DOHH2 (cell line): ENCODE measurements at regions not wholly inside any gene's neighbourhood (a gene's known extent, or its start where the extent isn't known, plus 50 kb on each side); places are given as distances from the start of the nearest gene placed in this dataset.

ENCODE experiments used
- H3F3A ChIP-seq: fragments of 200-600 bp; sonication (generic), shearing (Covaris generic); 2 replicates; pipeline ENCODE4 v1.6.0; 2016; ENCODE audit warnings: antibody characterized with exemption, mild to moderate bottlenecking; ENCODE audit not compliant: control insufficient read depth, insufficient read depth
- H3K27ac ChIP-seq: fragments of 200-600 bp; sonication (generic); 2 replicates; pipeline ENCODE4 v1.5.1; 2014; ENCODE audit warnings: low read depth, mild to moderate bottlenecking, low read length, moderate library complexity
- H3K27me3 ChIP-seq: fragments of 200-600 bp; sonication (generic); 2 replicates; pipeline ENCODE4 v1.6.1; 2014; ENCODE audit warnings: mild to moderate bottlenecking, low read length, mixed read lengths; ENCODE audit not compliant: control insufficient read depth
- H3K36me3 ChIP-seq: fragments of 200-600 bp; sonication (generic); 2 replicates; pipeline ENCODE4 v1.6.1; 2014; ENCODE audit warnings: mild to moderate bottlenecking, low read length, moderate library complexity, mixed read lengths; ENCODE audit not compliant: control insufficient read depth
- H3K4me1 ChIP-seq: fragments of 200-600 bp; sonication (generic); 2 replicates; pipeline ENCODE4 v1.6.1; 2014; ENCODE audit warnings: mild to moderate bottlenecking, low read length, mixed read lengths; ENCODE audit not compliant: control insufficient read depth
- H3K4me2 ChIP-seq: fragments of 200-600 bp; sonication (generic); 2 replicates; pipeline ENCODE4 v1.6.0; 2014; ENCODE audit warnings: mild to moderate bottlenecking, low read length, moderate library complexity
- H3K4me3 ChIP-seq: fragments of 200-600 bp; sonication (generic); 2 replicates; pipeline ENCODE4 v1.5.1; 2014; ENCODE audit warnings: mild to moderate bottlenecking, low read length, mixed read lengths
- H3K79me2 ChIP-seq: fragments of 200-600 bp; sonication (generic); 2 replicates; pipeline ENCODE4 v1.6.1; 2014; ENCODE audit warnings: mild to moderate bottlenecking, low read length, mixed read lengths; ENCODE audit not compliant: control insufficient read depth
- H3K9me2 ChIP-seq: fragments of 200-600 bp; sonication (generic); replicated peaks from 2 replicates; pipeline ENCODE4 v1.6.1; 2014; ENCODE audit warnings: mild to moderate bottlenecking, low read length, mixed read lengths; ENCODE audit not compliant: control insufficient read depth
- H3K9me3 ChIP-seq: fragments of 200-600 bp; sonication (generic); 2 replicates; pipeline ENCODE4 v1.6.1; 2014; ENCODE audit warnings: antibody characterized with exemption, low read length, mixed read lengths; ENCODE audit not compliant: control insufficient read depth, insufficient read depth
- H4K20me1 ChIP-seq: fragments of 200-600 bp; sonication (generic); 2 replicates; pipeline ENCODE4 v1.6.0; 2014; ENCODE audit warnings: low read depth, mild to moderate bottlenecking, antibody characterized with exemption, low read length, moderate library complexity; ENCODE audit not compliant: control insufficient read depth, insufficient read depth
- CTCF ChIP-seq: fragments of 200-600 bp; sonication (generic); IDR thresholded peaks from one replicate; pipeline ENCODE4 v1.5.1; 2014; ENCODE audit warnings: antibody characterized with exemption, mild to moderate bottlenecking, low read depth, low read length; ENCODE audit not compliant: poor library complexity, severe bottlenecking
- EZH2phosphoT487 ChIP-seq: fragments of 200-600 bp; sonication (generic); IDR thresholded peaks from 2 replicates; pipeline ENCODE4 v1.6.1; 2017; ENCODE audit warnings: borderline replicate concordance, mild to moderate bottlenecking, antibody characterized with exemption, low read length, moderate library complexity, mixed read lengths

- H3K9me2 ChIP-seq = no peaks in the 10 kb centered on the region
- no peaks in the 10 kb centered on the region for H3K36me3 ChIP-seq
- H3K27me3 ChIP-seq = no peaks in the 10 kb centered on the region
- no peaks in the 10 kb centered on the region for H3F3A ChIP-seq
- no peak overlapping the region for H3K4me3 ChIP-seq
- no peaks in the 10 kb centered on the region for H4K20me1 ChIP-seq
- TF ChIP-seq CTCF (no peak), EZH2phosphoT487 (no peak)
- H3K4me2 ChIP-seq = no peak overlapping the region
- H3K9me3 ChIP-seq = no peaks in the 10 kb centered on the region
- H3K79me2 ChIP-seq = no peaks in the 10 kb centered on the region
- H3K4me1 ChIP-seq = no peaks in the 10 kb centered on the region
- no peak overlapping the region for H3K27ac ChIP-seq
Observed at GRCh38 chr10:2972216-2972615, 95.1 kb upstream of the PFKP start.

- Histone ChIP-seq H3K27me3 (no peaks in the 10 kb centered on the region), H3K36me3 (no peaks in the 10 kb centered on the region), H4K20me1 (no peaks in the 10 kb centered on the region), H3K79me2 (no peaks in the 10 kb centered on the region), H3K4me2 (no peak overlapping the region), H3K9me2 (no peaks in the 10 kb centered on the region), H3K27ac (no peak overlapping the region), H3F3A (no peaks in the 10 kb centered on the region), H3K9me3 (no peaks in the 10 kb centered on the region), H3K4me1 (no peaks in the 10 kb centered on the region), H3K4me3 (no peak overlapping the region)
- TF ChIP-seq CTCF (no peak), EZH2phosphoT487 (no peak)
Observed at GRCh38 chr10:2970190-2970823, 97.0 kb upstream of the PFKP start.

GRCh38 chr10:2968401-2969058, 98.8 kb upstream of the PFKP start:
- TF ChIP-seq CTCF (no peak), EZH2phosphoT487 (no peak)
- no peaks in the 10 kb centered on the region for H3F3A ChIP-seq
- no peaks in the 10 kb centered on the region for H3K9me2 ChIP-seq
- no peaks in the 10 kb centered on the region for H3K4me1 ChIP-seq
- no peak overlapping the region for H3K4me2 ChIP-seq
- H3K36me3 ChIP-seq = no peaks in the 10 kb centered on the region
- no peaks in the 10 kb centered on the region for H3K27me3 ChIP-seq
- H3K79me2 ChIP-seq = no peaks in the 10 kb centered on the region
- H4K20me1 ChIP-seq = no peaks in the 10 kb centered on the region
- H3K4me3 ChIP-seq = no peak overlapping the region
- no peak overlapping the region for H3K27ac ChIP-seq
- no peaks in the 10 kb centered on the region for H3K9me3 ChIP-seq
